Colonic mucosa (tissue), 4 donors: ENCODE measurements at regions not wholly inside any gene's neighbourhood (a gene's known extent, or its start where the extent isn't known, plus 50 kb on each side); places are given as distances from the start of the nearest gene placed in this dataset.
"Not testable (repeated sequence)": the region's sequence is repeated elsewhere in the genome, so short reads cannot be mapped to it uniquely, and the experiment has no call there.

Source experiments
- DNase-seq: peaks from one replicate; pipeline ENCODE4 v3.0.0-alpha.2; 2020
- H3K27ac ChIP-seq: fragments of 200-600 bp; one replicate; pipeline ENCODE4 v1.8.0; 2021
- H3K27me3 ChIP-seq: fragments of 200-600 bp; one replicate; pipeline ENCODE4 v1.8.0; 2021
- H3K36me3 ChIP-seq: fragments of 200-600 bp; one replicate; pipeline ENCODE4 v1.8.0; 2021
- H3K4me1 ChIP-seq: fragments of 200-600 bp; one replicate; pipeline ENCODE4 v1.8.0; 2021; ENCODE audit warnings: mild to moderate bottlenecking
- H3K4me3 ChIP-seq: fragments of 200-600 bp; one replicate; pipeline ENCODE4 v1.8.0; 2021
- H3K9ac ChIP-seq, 2 donors: one replicate each; pipeline ENCODE4 v1.7.0; 2013; ENCODE audit warnings: control low read depth in 2 of 2, low read depth in 2 of 2, low read length in 2 of 2
- H3K9me3 ChIP-seq: fragments of 200-600 bp; one replicate; pipeline ENCODE4 v1.8.0; 2021
- intact Hi-C: fragments of 100-400 bp; cut with DNase I; formaldehyde crosslinking; loops from one replicate; pipeline ENCODE4 v1.14.1; 2022
- donor health status: healthy.
- donor health status: DM: no; HTN: no; CAD: no.
- donor health status: DM: no; HTN: no; CAD: no.

GRCh38 chr21:5103880-5104561 is 5417.4 kb upstream of the TPTE start:
- H3K27ac ChIP-seq, H3K9me3 ChIP-seq, DNase-seq, H3K36me3 ChIP-seq, H3K9ac ChIP-seq, H3K4me1 ChIP-seq, H3K4me3 ChIP-seq, intact Hi-C loops, H3K27me3 ChIP-seq: not testable (repeated sequence)

GRCh38 chr21:5104562-5104928 is 5416.8 kb upstream of the TPTE start:
- H3K36me3 ChIP-seq, intact Hi-C loops, DNase-seq, H3K27ac ChIP-seq, H3K9me3 ChIP-seq, H3K4me3 ChIP-seq, H3K27me3 ChIP-seq, H3K9ac ChIP-seq, H3K4me1 ChIP-seq: not testable (repeated sequence)

- H3K27ac ChIP-seq, H3K4me1 ChIP-seq, intact Hi-C loops, DNase-seq, H3K9me3 ChIP-seq, H3K36me3 ChIP-seq, H3K27me3 ChIP-seq, H3K9ac ChIP-seq, H3K4me3 ChIP-seq: not testable (repeated sequence)
These were observed 5415.3 kb upstream of the TPTE start for GRCh38 chr21:5105939-5106708.

GRCh38 chr21:5106767-5107464 is 5414.5 kb upstream of the TPTE start:
- DNase-seq, result not testable (repeated sequence)

GRCh38 chr21:5107637-5108036 is 5413.7 kb upstream of the TPTE start:
- H3K4me1 ChIP-seq, H3K36me3 ChIP-seq, H3K4me3 ChIP-seq, H3K9ac ChIP-seq, intact Hi-C loops, DNase-seq, H3K9me3 ChIP-seq, H3K27ac ChIP-seq, H3K27me3 ChIP-seq: not testable (repeated sequence)

More at GRCh38 chr21:5106767-5107464, 5414.5 kb upstream of the TPTE start:
- H3K4me3 ChIP-seq, H3K9ac ChIP-seq, H3K27ac ChIP-seq, intact Hi-C loops, H3K36me3 ChIP-seq, H3K9me3 ChIP-seq, H3K27me3 ChIP-seq, H3K4me1 ChIP-seq: not testable (repeated sequence)

- intact Hi-C loops, H3K27me3 ChIP-seq, H3K27ac ChIP-seq, H3K4me1 ChIP-seq, H3K9me3 ChIP-seq, H3K36me3 ChIP-seq, H3K4me3 ChIP-seq, H3K9ac ChIP-seq: not testable (repeated sequence)
- peak; percentile 29 for DNase-seq
These were observed 5413.2 kb upstream of the TPTE start for GRCh38 chr21:5108048-5108775.

GRCh38 chr21:5111197-5111596 is 5410.2 kb upstream of the TPTE start:
- H3K9ac ChIP-seq, H3K27ac ChIP-seq, DNase-seq, H3K4me3 ChIP-seq, H3K9me3 ChIP-seq, intact Hi-C loops, H3K36me3 ChIP-seq, H3K27me3 ChIP-seq, H3K4me1 ChIP-seq: not testable (repeated sequence)

GRCh38 chr21:5113092-5113491 is 5408.3 kb upstream of the TPTE start:
- H3K4me3 ChIP-seq, H3K4me1 ChIP-seq, H3K36me3 ChIP-seq, H3K9me3 ChIP-seq, H3K27ac ChIP-seq, H3K27me3 ChIP-seq, DNase-seq, H3K9ac ChIP-seq, intact Hi-C loops: not testable (repeated sequence)

GRCh38 chr21:5114468-5114867 is 5406.9 kb upstream of the TPTE start:
- intact Hi-C loops, H3K27ac ChIP-seq, DNase-seq, H3K36me3 ChIP-seq, H3K4me1 ChIP-seq, H3K9ac ChIP-seq, H3K9me3 ChIP-seq, H3K27me3 ChIP-seq, H3K4me3 ChIP-seq: not testable (repeated sequence)

GRCh38 chr21:5114893-5115645 is 5406.3 kb upstream of the TPTE start:
- H3K27me3 ChIP-seq, H3K9ac ChIP-seq, intact Hi-C loops, H3K4me1 ChIP-seq, H3K27ac ChIP-seq, H3K36me3 ChIP-seq, H3K4me3 ChIP-seq, DNase-seq, H3K9me3 ChIP-seq: not testable (repeated sequence)

- H3K9ac ChIP-seq, result not testable (repeated sequence)
These were observed 5405.6 kb upstream of the TPTE start for GRCh38 chr21:5115646-5116343.

More at GRCh38 chr21:5115646-5116343, 5405.6 kb upstream of the TPTE start:
- H3K27me3 ChIP-seq, H3K36me3 ChIP-seq, H3K9me3 ChIP-seq, H3K4me1 ChIP-seq, H3K27ac ChIP-seq, intact Hi-C loops, DNase-seq, H3K4me3 ChIP-seq: not testable (repeated sequence)
